SKM-1 treated with dmso at 0.1 percent for 144 hours (cell line): ENCODE measurements at regions not wholly inside any gene's neighbourhood (a gene's known extent, or its start where the extent isn't known, plus 50 kb on each side); places are given as distances from the start of the nearest gene placed in this dataset.

Source experiments
- DNase-seq: peaks from one replicate; lab custom pipeline; 2025; ENCODE audit not compliant: unreplicated experiment; lab: John Stamatoyannopoulos, UW

- no peak for DNase-seq
Measured at GRCh38 chr13:30151388-30151787, 156.0 kb downstream of the KATNAL1 start.

GRCh38 chr13:30149248-30149647, 158.1 kb downstream of the KATNAL1 start:
- no peak for DNase-seq

GRCh38 chr13:30148786-30149185, 158.6 kb downstream of the KATNAL1 start:
- DNase-seq = no peak

GRCh38 chr13:30148171-30148754, 159.1 kb downstream of the KATNAL1 start:
- DNase-seq = no peak

GRCh38 chr13:30147421-30147820, 159.9 kb downstream of the KATNAL1 start:
- DNase-seq = no peak

- DNase-seq = no peak
Measured at GRCh38 chr13:30147015-30147414, 160.3 kb downstream of the KATNAL1 start.

- DNase-seq = no peak
Measured at GRCh38 chr13:30145709-30146367, 161.5 kb downstream of the KATNAL1 start.

- DNase-seq = no peak
Measured at GRCh38 chr13:30143666-30144400, 163.5 kb downstream of the KATNAL1 start.

- no peak for DNase-seq
Measured at GRCh38 chr13:30142486-30143211, 164.7 kb downstream of the KATNAL1 start.

- no peak for DNase-seq
Measured at GRCh38 chr13:30141775-30142485, 165.4 kb downstream of the KATNAL1 start.

GRCh38 chr13:30140973-30141372, 166.4 kb downstream of the KATNAL1 start:
- DNase-seq = no peak

- DNase-seq = no peak
Measured at GRCh38 chr13:30138511-30138910, 168.8 kb downstream of the KATNAL1 start.

- no peak for DNase-seq
Measured at GRCh38 chr13:30135868-30136267, 171.5 kb downstream of the KATNAL1 start.

GRCh38 chr13:30135351-30135750, 172.0 kb downstream of the KATNAL1 start:
- DNase-seq = no peak

- DNase-seq = no peak
Measured at GRCh38 chr13:30134578-30134977, 172.8 kb downstream of the KATNAL1 start.

- DNase-seq = no peak
Measured at GRCh38 chr13:30133996-30134395, 173.4 kb downstream of the KATNAL1 start.

GRCh38 chr13:30133554-30133912, 173.8 kb downstream of the KATNAL1 start:
- DNase-seq = no peak

- peak; percentile 72 for DNase-seq
Measured at GRCh38 chr13:30132623-30133553, 174.5 kb downstream of the KATNAL1 start.

GRCh38 chr13:30129411-30129810, 177.9 kb downstream of the KATNAL1 start:
- no peak for DNase-seq

GRCh38 chr13:30128591-30128990, 178.8 kb downstream of the KATNAL1 start:
- DNase-seq = no peak
